Ovary (tissue), 3 donors: ENCODE measurements at regions not wholly inside any gene's neighbourhood (a gene's known extent, or its start where the extent isn't known, plus 50 kb on each side); places are given as distances from the start of the nearest gene placed in this dataset.

Experiments
- EP300 ChIP-seq: sonication (generic); formaldehyde crosslinking; IDR thresholded peaks from one replicate; pipeline ENCODE4 v1.6.1; 2017; ENCODE audit warnings: antibody characterized with exemption
- TF ChIP-seq, protein P1 (sequence below), 3 donors: fragments of 450-650 bp in 2 of 3; fragments of 200-600 bp in 1 of 3; IDR thresholded peaks; one replicate each; pipeline versions ENCODE4 v1.5.1 to v1.8.0; 2016 to 2022; ENCODE audit warnings: antibody characterized with exemption in 3 of 3, mild to moderate bottlenecking in 1 of 3
- donor health status: DM: no; HTN: no; CAD: no.

DNA sequence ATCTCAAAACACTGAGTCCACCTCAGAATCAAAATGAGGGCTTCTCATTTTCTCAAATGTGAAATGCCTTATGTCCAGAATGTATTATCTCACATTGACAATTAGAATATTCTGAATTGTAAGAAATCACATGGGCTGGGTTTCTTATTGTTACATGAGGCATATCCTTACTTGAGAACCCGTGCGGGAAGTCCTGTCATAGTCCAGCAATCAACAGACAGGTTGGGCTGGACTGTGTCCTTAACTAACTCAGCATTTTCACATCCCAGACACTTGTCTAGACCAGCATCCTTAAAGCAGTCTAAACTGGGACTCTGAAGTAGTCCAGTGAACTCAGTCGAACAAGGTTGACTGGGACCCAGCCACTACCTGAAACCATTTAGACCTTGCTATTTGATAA, 267.6 kb downstream of the CETN3 start:
- TF ChIP-seq, protein P1, sequence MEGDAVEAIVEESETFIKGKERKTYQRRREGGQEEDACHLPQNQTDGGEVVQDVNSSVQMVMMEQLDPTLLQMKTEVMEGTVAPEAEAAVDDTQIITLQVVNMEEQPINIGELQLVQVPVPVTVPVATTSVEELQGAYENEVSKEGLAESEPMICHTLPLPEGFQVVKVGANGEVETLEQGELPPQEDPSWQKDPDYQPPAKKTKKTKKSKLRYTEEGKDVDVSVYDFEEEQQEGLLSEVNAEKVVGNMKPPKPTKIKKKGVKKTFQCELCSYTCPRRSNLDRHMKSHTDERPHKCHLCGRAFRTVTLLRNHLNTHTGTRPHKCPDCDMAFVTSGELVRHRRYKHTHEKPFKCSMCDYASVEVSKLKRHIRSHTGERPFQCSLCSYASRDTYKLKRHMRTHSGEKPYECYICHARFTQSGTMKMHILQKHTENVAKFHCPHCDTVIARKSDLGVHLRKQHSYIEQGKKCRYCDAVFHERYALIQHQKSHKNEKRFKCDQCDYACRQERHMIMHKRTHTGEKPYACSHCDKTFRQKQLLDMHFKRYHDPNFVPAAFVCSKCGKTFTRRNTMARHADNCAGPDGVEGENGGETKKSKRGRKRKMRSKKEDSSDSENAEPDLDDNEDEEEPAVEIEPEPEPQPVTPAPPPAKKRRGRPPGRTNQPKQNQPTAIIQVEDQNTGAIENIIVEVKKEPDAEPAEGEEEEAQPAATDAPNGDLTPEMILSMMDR (IDR thresholded peaks at IDR 0.05) = no peak
- TF ChIP-seq EP300 = no peak
